IMR-90 (cell line): ENCODE measurements at regions not wholly inside any gene's neighbourhood (a gene's known extent, or its start where the extent isn't known, plus 50 kb on each side); places are given as distances from the start of the nearest gene placed in this dataset.

Experiments
- ATAC-seq: fragments of 200-7000 bp; cut with Tn5 transposase; 2 replicates; pipeline ENCODE4 v1.9.1; 2020; ENCODE audit warnings: low read depth, mild to moderate bottlenecking, moderate library complexity
- BruUV-seq: library from RNA; stranded (reverse); fragments of 400-500 nt; replicated peaks from 2 replicates; lab custom pipeline; 2021; lab: Mats Ljungman, UMichigan
- CTCF ChIA-PET: fragments of 300-600 bp; formaldehyde crosslinking; extraction: SDS; loops from one replicate; lab custom pipeline; 2021; ENCODE audit warnings: antibody characterized with exemption; lab: Yijun Ruan, JAX
- POLR2A ChIA-PET: fragments of 300-600 bp; sonication (Branson Sonifier 250); formaldehyde crosslinking; loops from one replicate; lab custom pipeline; 2022; ENCODE audit warnings: antibody characterized with exemption; ENCODE audit not compliant: unreplicated experiment; lab: Charles Lee
- DNase-seq: peaks from one replicate; pipeline ENCODE4 v3.0.0; 2013
- H2AFZ ChIP-seq: replicated peaks from 2 replicates; pipeline ENCODE3; 2013; ENCODE audit warnings: low read length, mild to moderate bottlenecking; ENCODE audit not compliant: poor library complexity
- H2AK5ac ChIP-seq: 2 replicates; pipeline ENCODE4 v1.6.1; 2013; ENCODE audit warnings: low read depth, low read length, inconsistent platforms
- H2AK9ac ChIP-seq: replicated peaks from 2 replicates; pipeline ENCODE3; 2013; ENCODE audit warnings: mild to moderate bottlenecking, low read depth, low read length, moderate library complexity; ENCODE audit not compliant: poor library complexity
- H2BK120ac ChIP-seq: 2 replicates; pipeline ENCODE4 v1.6.1; 2013; ENCODE audit warnings: low read depth, low read length, inconsistent platforms
- H2BK15ac ChIP-seq: 3 replicates; pipeline ENCODE4 v1.6.1; 2013; ENCODE audit warnings: low read depth, low read length, inconsistent platforms
- H2BK20ac ChIP-seq: 2 replicates; pipeline ENCODE4 v1.6.1; 2013; ENCODE audit warnings: low read depth, mild to moderate bottlenecking, inconsistent platforms, low read length, moderate library complexity
- H2BK5ac ChIP-seq: 2 replicates; pipeline ENCODE4 v1.6.1; 2013; ENCODE audit warnings: mild to moderate bottlenecking, low read depth, low read length, inconsistent platforms; ENCODE audit not compliant: poor library complexity, severe bottlenecking
- H3K14ac ChIP-seq: replicated peaks from 2 replicates; pipeline ENCODE4 v1.6.1; 2013; ENCODE audit warnings: low read depth, low read length, inconsistent platforms
- H3K18ac ChIP-seq: 2 replicates; pipeline ENCODE4 v1.6.1; 2013; ENCODE audit warnings: low read depth, low read length, control low read depth
- H3K23ac ChIP-seq: 2 replicates; pipeline ENCODE4 v1.6.1; 2013; ENCODE audit warnings: low read depth, low read length, inconsistent platforms
- H3K27ac ChIP-seq: 2 replicates; pipeline ENCODE4 v1.5.1; 2013; ENCODE audit warnings: mild to moderate bottlenecking, control low read depth, low read length; ENCODE audit not compliant: insufficient read depth
- H3K27me3 ChIP-seq: 2 replicates; pipeline ENCODE4 v1.6.1; 2013; ENCODE audit warnings: low read length; ENCODE audit not compliant: control insufficient read depth, insufficient read depth
- H3K36me3 ChIP-seq: 2 replicates; pipeline ENCODE4 v1.6.1; 2013; ENCODE audit warnings: low read length, mixed read lengths; ENCODE audit not compliant: control insufficient read depth, insufficient read depth
- H3K4ac ChIP-seq: 2 replicates; pipeline ENCODE4 v1.6.1; 2013; ENCODE audit warnings: low read depth, low read length, inconsistent platforms
- H3K4me1 ChIP-seq: 2 replicates; pipeline ENCODE4 v1.6.1; 2013; ENCODE audit warnings: low read length, mixed read lengths; ENCODE audit not compliant: control insufficient read depth, insufficient read depth
- H3K4me2 ChIP-seq: 2 replicates; pipeline ENCODE4 v1.6.1; 2013; ENCODE audit warnings: low read depth, mild to moderate bottlenecking, control low read depth, low read length, moderate library complexity
- H3K4me3 ChIP-seq: 2 replicates; pipeline ENCODE4 v1.5.1; 2013; ENCODE audit warnings: low read depth, mild to moderate bottlenecking, control low read depth, low read length, moderate library complexity; ENCODE audit not compliant: insufficient read depth
- H3K56ac ChIP-seq: 2 replicates; pipeline ENCODE4 v1.6.1; 2013; ENCODE audit warnings: low read length, inconsistent platforms; ENCODE audit not compliant: insufficient read depth; ENCODE audit errors: extremely low read depth
- H3K79me1 ChIP-seq, 2 experiments: 2 replicates each; pipeline ENCODE4 v1.6.1; 2013; ENCODE audit warnings: low read length in 2 of 2, inconsistent platforms in 1 of 2, low read depth in 1 of 2
- H3K9ac ChIP-seq: 2 replicates; pipeline ENCODE4 v1.6.1; 2013; ENCODE audit warnings: low read depth, low read length, control low read depth
- H3K9me1 ChIP-seq: 2 replicates; pipeline ENCODE4 v1.6.1; 2013; ENCODE audit warnings: low read length, inconsistent platforms; ENCODE audit not compliant: insufficient read depth
- H3K9me3 ChIP-seq: 2 replicates; pipeline ENCODE4 v1.6.1; 2013; ENCODE audit warnings: low read length; ENCODE audit not compliant: control insufficient read depth, insufficient read depth
- H4K20me1 ChIP-seq: 2 replicates; pipeline ENCODE4 v1.6.1; 2013; ENCODE audit warnings: low read length, inconsistent platforms; ENCODE audit not compliant: insufficient read depth
- H4K5ac ChIP-seq: 2 replicates; pipeline ENCODE4 v1.6.1; 2013; ENCODE audit warnings: mild to moderate bottlenecking, low read depth, low read length, control low read depth
- H4K8ac ChIP-seq, 2 experiments: 2 replicates each; pipeline ENCODE4 v1.6.1; 2013; ENCODE audit warnings: low read depth in 2 of 2, low read length in 2 of 2, control low read depth in 1 of 2, inconsistent platforms in 1 of 2
- H4K91ac ChIP-seq: 2 replicates; pipeline ENCODE4 v1.6.1; 2013; ENCODE audit warnings: low read depth, low read length, inconsistent platforms; ENCODE audit not compliant: insufficient read depth
- BHLHE40 ChIP-seq: fragments of 150-350 bp; IDR thresholded peaks from 2 replicates; pipeline ENCODE4 v1.6.1; 2016; ENCODE audit warnings: mild to moderate bottlenecking, low read depth, low read length
- CHD1 ChIP-seq: IDR thresholded peaks from 2 replicates; pipeline ENCODE4 v1.6.1; 2012; ENCODE audit warnings: low read depth, low read length, improper control_type of control experiment
- CTCF ChIP-seq: conservative IDR thresholded peaks from 2 replicates; pipeline ENCODE4 v1.5.1; 2012; ENCODE audit warnings: mild to moderate bottlenecking, low read depth, low read length, improper control_type of control experiment
- FOS ChIP-seq: fragments of 150-350 bp; IDR thresholded peaks from 2 replicates; pipeline ENCODE4 v1.6.1; 2016; ENCODE audit warnings: low read depth, low read length
- MAFK ChIP-seq: IDR thresholded peaks from 2 replicates; pipeline ENCODE4 v1.6.1; 2012; ENCODE audit warnings: low read depth, low read length, improper control_type of control experiment
- MXI1 ChIP-seq: IDR thresholded peaks from 2 replicates; pipeline ENCODE4 v1.6.1; 2012; ENCODE audit warnings: low read depth, mild to moderate bottlenecking, low read length, moderate library complexity, borderline replicate concordance
- POLR2A ChIP-seq: IDR thresholded peaks from 2 replicates; pipeline ENCODE4 v1.6.1; 2012; ENCODE audit warnings: mild to moderate bottlenecking, low read depth, low read length
- RAD21 ChIP-seq: IDR thresholded peaks from 2 replicates; pipeline ENCODE4 v1.6.1; 2012; ENCODE audit warnings: low read length, improper control_type of control experiment
- RCOR1 ChIP-seq: IDR thresholded peaks from 2 replicates; pipeline ENCODE4 v1.6.1; 2012; ENCODE audit warnings: mild to moderate bottlenecking, low read length, improper control_type of control experiment; ENCODE audit not compliant: insufficient replicate concordance
- RFX5 ChIP-seq: IDR thresholded peaks from 2 replicates; pipeline ENCODE4 v1.8.0; 2012; ENCODE audit warnings: low read depth, mild to moderate bottlenecking, low read length, moderate library complexity
- SMC3 ChIP-seq: fragments of 150-350 bp; IDR thresholded peaks from 2 replicates; pipeline ENCODE4 v1.6.1; 2016; ENCODE audit warnings: low read depth, mild to moderate bottlenecking, antibody characterized with exemption, low read length, moderate library complexity
- USF2 ChIP-seq: fragments of 150-350 bp; IDR thresholded peaks from 2 replicates; pipeline ENCODE4 v1.6.1; 2017; ENCODE audit warnings: mild to moderate bottlenecking, antibody characterized with exemption, low read length, low read depth
- WGBS, 2 experiments: methylation state at CpG; one replicate each; pipeline versions ENCODE4 v1.1.5 to v1.1.7; 2013; ENCODE audit warnings: missing lambda C conversion rate in 2 of 2; ENCODE audit not compliant: insufficient read length in 1 of 2; ENCODE audit errors: extremely low coverage in 2 of 2; 5-methylcytosine and 5-hydroxymethylcytosine counted together
- dilution Hi-C: fragments of 300-500 bp; cut with HindIII; formaldehyde crosslinking; loops from one replicate; pipeline ENCODE4 v1.14.3; 2018; ENCODE audit warnings: low sequenced_read_pairs; ENCODE audit not compliant: unreplicated experiment
- in situ Hi-C: fragments of 300-500 bp; cut with MboI; formaldehyde crosslinking; loops from 3 replicates; pipeline ENCODE4 v1.14.3; 2019; ENCODE audit warnings: low sequenced_read_pairs, inconsistent platforms, mixed read lengths
- intact Hi-C: fragments of 100-400 bp; cut with micrococcal nuclease; formaldehyde crosslinking; loops from 2 replicates; pipeline ENCODE4 v1.10.0; 2022

GRCh38 chr14:83909507-83909906 lies 1620.4 kb upstream of the FLRT2 start:
- in situ Hi-C loops, result no loop called here
- no TSS peak for BruUV-seq
- CTCF ChIA-PET, result interaction anchor here (0.7 to 1.0 kb wide), 2 partner anchors 609 to 757 kb away, joined by 3 read pairs; no protein-coding TSS in a partner anchor

More at GRCh38 chr14:83909507-83909906, 1620.4 kb upstream of the FLRT2 start:
- no peaks in the 10 kb centered on the region for H4K20me1 ChIP-seq
- H4K8ac ChIP-seq, result no peak overlapping the region
- intact Hi-C loops, result no loop called here
- no peak overlapping the region for H3K4me2 ChIP-seq
- no peak overlapping the region for H4K91ac ChIP-seq
- no peaks in the 10 kb centered on the region for H3K9me3 ChIP-seq
- no peak overlapping the region for H3K56ac ChIP-seq
- H3K4me3 ChIP-seq, result no peak overlapping the region
- no peak overlapping the region for H3K14ac ChIP-seq
- no peak overlapping the region for H3K23ac ChIP-seq
- no peak overlapping the region for H2BK120ac ChIP-seq
- no peaks in the 10 kb centered on the region for H3K27me3 ChIP-seq
- no peak overlapping the region for H2AK5ac ChIP-seq
- no peak overlapping the region for H2BK5ac ChIP-seq
- no peak overlapping the region for H3K18ac ChIP-seq
- TF ChIP-seq CTCF (no peak), RCOR1 (no peak), RAD21 (no peak), FOS (no peak), SMC3 (no peak), RFX5 (no peak), POLR2A (no peak), MXI1 (no peak), BHLHE40 (no peak), MAFK (no peak), CHD1 (no peak), USF2 (no peak)
- POLR2A ChIA-PET, result no interaction called here
- no peak overlapping the region for H4K5ac ChIP-seq
- no peaks in the 10 kb centered on the region for H3K79me1 ChIP-seq
- H3K36me3 ChIP-seq, result no peaks in the 10 kb centered on the region
- H2BK20ac ChIP-seq, result no peak overlapping the region
- H3K27ac ChIP-seq, result no peak overlapping the region
- H2BK15ac ChIP-seq, result no peak overlapping the region
- dilution Hi-C loops, result no loop called here
- no peak overlapping the region for H2AFZ ChIP-seq
- no peak overlapping the region for H2AK9ac ChIP-seq
- no peak overlapping the region for H3K4ac ChIP-seq
- H3K9ac ChIP-seq, result no peak overlapping the region
- WGBS, 2 experiments, result no CpG with 5 or more reads among the region's 1 CpG
- no peaks in the 10 kb centered on the region for H3K9me1 ChIP-seq
- peaks cover 6% of the 10 kb centered on the region; the same call in 1 of the 2 replicates for H3K4me1 ChIP-seq
- peak; percentile 45 for DNase-seq
- no peak for ATAC-seq
